Uterus (tissue), 2 donors: ENCODE measurements at regions not wholly inside any gene's neighbourhood (a gene's known extent, or its start where the extent isn't known, plus 50 kb on each side); places are given as distances from the start of the nearest gene placed in this dataset.

Experiments
- POLR2A ChIP-seq, 2 donors: fragments of 450-650 bp; IDR thresholded peaks; one replicate each; pipeline ENCODE4 v1.6.1; 2016; ENCODE audit warnings: antibody characterized with exemption in 2 of 2, mild to moderate bottlenecking in 1 of 2, moderate library complexity in 1 of 2
- TF ChIP-seq, protein P1 (sequence below), 4 experiments: fragments of 200-600 bp in 2 of 4; fragments of 450-650 bp in 2 of 4; sonication (generic) in 2 of 4; IDR thresholded peaks; one replicate each; pipeline ENCODE4 v1.5.1; 2016 to 2019; ENCODE audit warnings: antibody characterized with exemption in 4 of 4, mild to moderate bottlenecking in 2 of 4, moderate library complexity in 1 of 4

GRCh38 chr16:86344586-86344871 is 165.8 kb upstream of the FOXF1 start:
- TF ChIP-seq, protein P1, sequence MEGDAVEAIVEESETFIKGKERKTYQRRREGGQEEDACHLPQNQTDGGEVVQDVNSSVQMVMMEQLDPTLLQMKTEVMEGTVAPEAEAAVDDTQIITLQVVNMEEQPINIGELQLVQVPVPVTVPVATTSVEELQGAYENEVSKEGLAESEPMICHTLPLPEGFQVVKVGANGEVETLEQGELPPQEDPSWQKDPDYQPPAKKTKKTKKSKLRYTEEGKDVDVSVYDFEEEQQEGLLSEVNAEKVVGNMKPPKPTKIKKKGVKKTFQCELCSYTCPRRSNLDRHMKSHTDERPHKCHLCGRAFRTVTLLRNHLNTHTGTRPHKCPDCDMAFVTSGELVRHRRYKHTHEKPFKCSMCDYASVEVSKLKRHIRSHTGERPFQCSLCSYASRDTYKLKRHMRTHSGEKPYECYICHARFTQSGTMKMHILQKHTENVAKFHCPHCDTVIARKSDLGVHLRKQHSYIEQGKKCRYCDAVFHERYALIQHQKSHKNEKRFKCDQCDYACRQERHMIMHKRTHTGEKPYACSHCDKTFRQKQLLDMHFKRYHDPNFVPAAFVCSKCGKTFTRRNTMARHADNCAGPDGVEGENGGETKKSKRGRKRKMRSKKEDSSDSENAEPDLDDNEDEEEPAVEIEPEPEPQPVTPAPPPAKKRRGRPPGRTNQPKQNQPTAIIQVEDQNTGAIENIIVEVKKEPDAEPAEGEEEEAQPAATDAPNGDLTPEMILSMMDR (IDR thresholded peaks at IDR 0.05) = no peak
- no peak for TF ChIP-seq POLR2A (IDR thresholded peaks at IDR 0.05)
